MM.1S (cell line): ENCODE measurements at regions not wholly inside any gene's neighbourhood (a gene's known extent, or its start where the extent isn't known, plus 50 kb on each side); places are given as distances from the start of the nearest gene placed in this dataset.

Experiments
- CTCF ChIP-seq: fragments of 300-600 bp; sonication (generic); IDR thresholded peaks from 2 replicates; pipeline ENCODE4 v1.5.1; 2016; ENCODE audit warnings: antibody characterized with exemption, low read length, mixed read lengths
- EZH2 ChIP-seq: fragments of 300-600 bp; sonication (generic); optimal IDR thresholded peaks from 2 replicates; pipeline ENCODE3; 2017; ENCODE audit warnings: low read depth, mild to moderate bottlenecking, antibody characterized with exemption, low read length, mixed read lengths
- EZH2phosphoT487 ChIP-seq: fragments of 300-600 bp; sonication (generic); IDR thresholded peaks from 2 replicates; pipeline ENCODE4 v1.6.1; 2018; ENCODE audit warnings: antibody characterized with exemption, low read length

- TF ChIP-seq CTCF (no peak), EZH2 (no peak), EZH2phosphoT487 (no peak)
Measured at GRCh38 chr6:81666481-81666880, 86.0 kb downstream of the TENT5A start.
